Peyer's patch (tissue), 4 donors: ENCODE measurements at regions not wholly inside any gene's neighbourhood (a gene's known extent, or its start where the extent isn't known, plus 50 kb on each side); places are given as distances from the start of the nearest gene placed in this dataset.

ENCODE experiments used
- POLR2A ChIP-seq, 2 donors: fragments of 450-650 bp; IDR thresholded peaks; one replicate each; pipeline ENCODE4 v1.5.1; 2017; ENCODE audit warnings: antibody characterized with exemption in 2 of 2, mild to moderate bottlenecking in 2 of 2, moderate library complexity in 2 of 2
- TF ChIP-seq, protein P1 (sequence below), 6 experiments: fragments of 450-650 bp in 4 of 6; fragments of 200-600 bp in 2 of 6; sonication (generic) in 1 of 6; IDR thresholded peaks; one replicate each; pipeline ENCODE4 v1.5.1; 2017 to 2019; ENCODE audit warnings: antibody characterized with exemption in 6 of 6, mild to moderate bottlenecking in 3 of 6, moderate library complexity in 1 of 6

DNA sequence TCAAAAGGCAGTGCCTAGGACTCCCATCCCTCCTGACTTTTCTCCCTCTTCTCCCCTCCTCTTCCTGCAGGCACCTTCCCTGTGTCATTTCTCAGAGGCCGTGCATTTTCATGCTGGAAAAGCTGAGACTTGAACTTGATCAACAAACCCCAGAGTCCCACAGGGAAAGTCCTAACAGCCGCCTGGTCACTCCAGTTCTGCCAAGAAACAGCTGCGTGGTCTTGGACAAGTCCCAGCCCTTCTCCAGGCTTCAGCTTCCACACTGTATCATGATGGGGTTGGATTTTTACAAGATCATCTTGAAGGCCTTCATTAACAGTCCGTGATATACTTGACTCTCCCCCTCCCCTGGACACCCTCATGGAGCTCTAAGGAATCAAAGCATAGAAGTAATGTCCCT, 366.0 kb downstream of the BCOR start:
- TF ChIP-seq, protein P1, sequence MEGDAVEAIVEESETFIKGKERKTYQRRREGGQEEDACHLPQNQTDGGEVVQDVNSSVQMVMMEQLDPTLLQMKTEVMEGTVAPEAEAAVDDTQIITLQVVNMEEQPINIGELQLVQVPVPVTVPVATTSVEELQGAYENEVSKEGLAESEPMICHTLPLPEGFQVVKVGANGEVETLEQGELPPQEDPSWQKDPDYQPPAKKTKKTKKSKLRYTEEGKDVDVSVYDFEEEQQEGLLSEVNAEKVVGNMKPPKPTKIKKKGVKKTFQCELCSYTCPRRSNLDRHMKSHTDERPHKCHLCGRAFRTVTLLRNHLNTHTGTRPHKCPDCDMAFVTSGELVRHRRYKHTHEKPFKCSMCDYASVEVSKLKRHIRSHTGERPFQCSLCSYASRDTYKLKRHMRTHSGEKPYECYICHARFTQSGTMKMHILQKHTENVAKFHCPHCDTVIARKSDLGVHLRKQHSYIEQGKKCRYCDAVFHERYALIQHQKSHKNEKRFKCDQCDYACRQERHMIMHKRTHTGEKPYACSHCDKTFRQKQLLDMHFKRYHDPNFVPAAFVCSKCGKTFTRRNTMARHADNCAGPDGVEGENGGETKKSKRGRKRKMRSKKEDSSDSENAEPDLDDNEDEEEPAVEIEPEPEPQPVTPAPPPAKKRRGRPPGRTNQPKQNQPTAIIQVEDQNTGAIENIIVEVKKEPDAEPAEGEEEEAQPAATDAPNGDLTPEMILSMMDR (IDR thresholded peaks at IDR 0.05): no peak
- TF ChIP-seq POLR2A (IDR thresholded peaks at IDR 0.05): no peak
